PC-9 (cell line): ENCODE measurements at regions not wholly inside any gene's neighbourhood (a gene's known extent, or its start where the extent isn't known, plus 50 kb on each side); places are given as distances from the start of the nearest gene placed in this dataset.

Source experiments
- BruUV-seq: library from RNA; stranded (reverse); fragments of 400-500 nt; replicated peaks from 2 replicates; lab custom pipeline; 2021; lab: Mats Ljungman, UMichigan
- CTCF ChIA-PET: fragments of 300-600 bp; sonication (Branson Sonifier 250); formaldehyde crosslinking; loops from one replicate; lab custom pipeline; 2022; ENCODE audit warnings: antibody characterized with exemption; lab: Charles Lee
- POLR2A ChIA-PET: fragments of 300-600 bp; sonication (Branson Sonifier 250); formaldehyde crosslinking; loops from one replicate; lab custom pipeline; 2022; ENCODE audit warnings: antibody characterized with exemption; ENCODE audit not compliant: unreplicated experiment; lab: Charles Lee
- DNase-seq, 2 experiments: peaks; one replicate each; pipeline versions ENCODE4 v3.0.0 to v3.0.0-alpha.2; 2015 to 2022; ENCODE audit warnings: mixed read lengths in 1 of 2
- H2AFZ ChIP-seq: fragments of 200-600 bp; sonication (generic); 2 replicates; pipeline ENCODE4 v1.8.1; 2017; ENCODE audit warnings: antibody characterized with exemption
- H3F3A ChIP-seq: fragments of 200-600 bp; sonication (generic); 2 replicates; pipeline ENCODE4 v1.8.1; 2017; ENCODE audit warnings: antibody characterized with exemption, mild to moderate bottlenecking, low read depth; ENCODE audit not compliant: insufficient read depth
- H3K27ac ChIP-seq: fragments of 200-600 bp; sonication (generic); 2 replicates; pipeline ENCODE4 v1.6.1; 2016; ENCODE audit warnings: mixed run types
- H3K27me3 ChIP-seq: fragments of 200-600 bp; sonication (generic); 2 replicates; pipeline ENCODE4 v1.6.1; 2016; ENCODE audit warnings: low read depth, mixed run types; ENCODE audit not compliant: insufficient read depth
- H3K36me3 ChIP-seq: fragments of 200-600 bp; sonication (generic); 2 replicates; pipeline ENCODE4 v1.6.1; 2016; ENCODE audit warnings: low read depth, mixed run types
- H3K4me1 ChIP-seq: fragments of 200-600 bp; sonication (generic); replicated peaks from 2 replicates; pipeline ENCODE4 v1.6.1; 2016; ENCODE audit warnings: mixed run types; ENCODE audit not compliant: insufficient read depth
- H3K4me2 ChIP-seq: fragments of 200-600 bp; sonication (generic); 2 replicates; pipeline ENCODE4 v1.6.1; 2017; ENCODE audit warnings: mixed run types
- H3K4me3 ChIP-seq: fragments of 200-600 bp; sonication (generic); 2 replicates; pipeline ENCODE4 v1.6.1; 2016; ENCODE audit warnings: mixed run types
- H3K79me2 ChIP-seq: fragments of 200-600 bp; sonication (generic); 2 replicates; pipeline ENCODE4 v1.6.1; 2017; ENCODE audit warnings: low read depth, mixed run types
- H3K9me2 ChIP-seq: fragments of 200-600 bp; sonication (generic); 2 replicates; pipeline ENCODE4 v1.8.1; 2017; ENCODE audit warnings: mild to moderate bottlenecking; ENCODE audit not compliant: insufficient read depth
- H3K9me3 ChIP-seq: fragments of 200-600 bp; sonication (generic); 2 replicates; pipeline ENCODE4 v1.8.1; 2016; ENCODE audit warnings: low read depth; ENCODE audit not compliant: insufficient read depth
- H4K20me1 ChIP-seq: fragments of 200-600 bp; sonication (generic); 2 replicates; pipeline ENCODE4 v1.8.1; 2017; ENCODE audit not compliant: insufficient read depth
- CTCF ChIP-seq: fragments of 200-600 bp; sonication (generic); conservative IDR thresholded peaks from 2 replicates; pipeline ENCODE4 v1.6.1; 2017; ENCODE audit warnings: mixed run types, antibody characterized with exemption, mild to moderate bottlenecking, moderate library complexity
- EZH2 ChIP-seq: fragments of 200-600 bp; sonication (generic); IDR thresholded peaks from 2 replicates; pipeline ENCODE4 v1.8.0; 2017; ENCODE audit warnings: antibody characterized with exemption, low read depth
- intact Hi-C: fragments of 100-400 bp; cut with micrococcal nuclease; formaldehyde crosslinking; loops from one replicate; pipeline ENCODE4 v1.10.0; 2022; ENCODE audit not compliant: unreplicated experiment

- no peak overlapping the region for H3K27ac ChIP-seq
- H3K4me2 ChIP-seq: no peak overlapping the region
- TF ChIP-seq CTCF (no peak), EZH2 (no peak)
- no peak overlapping the region for H2AFZ ChIP-seq
- no peaks in the 10 kb centered on the region for H3K9me2 ChIP-seq
- no peak for DNase-seq
- H3F3A ChIP-seq: no peaks in the 10 kb centered on the region
- BruUV-seq: no TSS peak
- CTCF ChIA-PET: no interaction called here
- no peaks in the 10 kb centered on the region for H3K27me3 ChIP-seq
- intact Hi-C loops: no loop called here
- POLR2A ChIA-PET: no interaction called here
- H3K4me3 ChIP-seq: no peak overlapping the region
- no peaks in the 10 kb centered on the region for H3K79me2 ChIP-seq
- no peaks in the 10 kb centered on the region for H3K9me3 ChIP-seq
- no peaks in the 10 kb centered on the region for H4K20me1 ChIP-seq
- no peaks in the 10 kb centered on the region for H3K36me3 ChIP-seq
- no peaks in the 10 kb centered on the region for H3K4me1 ChIP-seq
These were observed 235.2 kb upstream of the FAT1 start for GRCh38 chr4:186958726-186959350.

- BruUV-seq: no TSS peak
- Histone ChIP-seq H3K9me2 (no peaks in the 10 kb centered on the region), H3K4me3 (no peak overlapping the region), H3K4me2 (no peak overlapping the region), H3F3A (no peaks in the 10 kb centered on the region), H3K9me3 (no peaks in the 10 kb centered on the region), H3K27ac (no peak overlapping the region), H3K27me3 (no peaks in the 10 kb centered on the region), H2AFZ (no peak overlapping the region), H3K79me2 (no peaks in the 10 kb centered on the region), H3K4me1 (no peaks in the 10 kb centered on the region), H3K36me3 (no peaks in the 10 kb centered on the region), H4K20me1 (no peaks in the 10 kb centered on the region)
- intact Hi-C loops: no loop called here
- DNase-seq: no peak
- ChIA-PET CTCF (no interaction called here), POLR2A (no interaction called here)
- TF ChIP-seq CTCF (no peak), EZH2 (no peak)
These were observed 256.5 kb upstream of the FAT1 start for GRCh38 chr4:186979961-186980745.

GRCh38 chr4:186981161-186981560 lies 257.5 kb upstream of the FAT1 start:
- no peaks in the 10 kb centered on the region for H4K20me1 ChIP-seq
- ChIA-PET CTCF (no interaction called here), POLR2A (no interaction called here)
- H3K4me1 ChIP-seq: no peaks in the 10 kb centered on the region
- no peak overlapping the region for H3K4me2 ChIP-seq
- TF ChIP-seq EZH2: no peak
- no peak for TF ChIP-seq CTCF
- no peaks in the 10 kb centered on the region for H3K27me3 ChIP-seq
- H3K9me2 ChIP-seq: no peaks in the 10 kb centered on the region
- no peak overlapping the region for H2AFZ ChIP-seq
- DNase-seq: no peak
- no peaks in the 10 kb centered on the region for H3K9me3 ChIP-seq
- no TSS peak for BruUV-seq
- H3F3A ChIP-seq: no peaks in the 10 kb centered on the region
- no peak overlapping the region for H3K4me3 ChIP-seq
- intact Hi-C loops: no loop called here
- no peaks in the 10 kb centered on the region for H3K36me3 ChIP-seq
- no peak overlapping the region for H3K27ac ChIP-seq
- H3K79me2 ChIP-seq: no peaks in the 10 kb centered on the region
